ENCODE measurements at regions not wholly inside any gene's neighbourhood (a gene's known extent, or its start where the extent isn't known, plus 50 kb on each side); places are given as distances from the start of the nearest gene placed in this dataset.

DNA sequence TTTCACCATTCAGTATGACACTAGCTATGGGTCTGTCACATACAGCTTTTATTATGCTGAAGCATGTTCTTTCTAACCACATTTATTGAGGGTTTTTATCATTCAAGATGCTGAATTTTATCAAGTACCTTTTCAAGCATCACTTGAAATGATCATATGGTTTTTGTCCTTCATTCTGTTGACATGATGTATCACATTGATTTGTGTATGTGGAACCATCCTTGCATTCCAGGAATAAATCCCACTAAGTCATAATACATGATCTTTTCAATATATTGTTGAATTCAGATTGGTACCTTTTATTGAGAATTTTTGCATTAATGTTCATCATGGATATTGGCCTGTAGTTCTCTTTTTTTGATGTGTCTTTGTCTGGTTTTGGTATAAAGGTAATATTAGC is 317.4 kb downstream of the NNT start:
- TF ChIP-seq YY1 (IDR thresholded peaks at IDR 0.05; ENCODE audit: insufficient read depth, insufficient read length) (no peak), ZNF274 (IDR thresholded peaks at IDR 0.05; ENCODE audit: low read depth, low read length) (no peak)

Measured in NT2/D1 (cell line).